HepG2 (cell line): ENCODE measurements at regions not wholly inside any gene's neighbourhood (a gene's known extent, or its start where the extent isn't known, plus 50 kb on each side); places are given as distances from the start of the nearest gene placed in this dataset.

Experiments used
- AKAP8 ChIP-seq: sonication (generic); formaldehyde crosslinking; IDR thresholded peaks from 2 replicates; pipeline ENCODE4 v1.5.1; 2020; ENCODE audit warnings: mild to moderate bottlenecking, missing genetic modification reagents
- EZH2 ChIP-seq: conservative IDR thresholded peaks from 2 replicates; pipeline ENCODE4 v1.6.1; 2012; ENCODE audit warnings: mild to moderate bottlenecking, low read depth, low read length, moderate library complexity
- HNRNPL ChIP-seq: fragments of 200-400 bp; formaldehyde crosslinking; IDR thresholded peaks from 2 replicates; pipeline ENCODE4 v1.6.1; 2017; ENCODE audit warnings: mild to moderate bottlenecking, low read depth, low read length
- JUNB ChIP-seq: sonication (generic); formaldehyde crosslinking; IDR thresholded peaks from 2 replicates; pipeline ENCODE4 v1.8.0; 2022; ENCODE audit warnings: missing genetic modification reagents, mild to moderate bottlenecking, borderline replicate concordance
- NCOR1 ChIP-seq: fragments of 200-600 bp; sonication (generic); IDR thresholded peaks from 2 replicates; pipeline ENCODE4 v1.7.0; 2017; ENCODE audit warnings: antibody characterized with exemption, low read length, borderline replicate concordance
- NFYC ChIP-seq: IDR thresholded peaks from 2 replicates; pipeline ENCODE4 v1.6.1; 2016; ENCODE audit warnings: missing genetic modification reagents, missing compliant biosample characterization
- POLR2G ChIP-seq: fragments of 200-400 bp; formaldehyde crosslinking; IDR thresholded peaks from 2 replicates; pipeline ENCODE4 v1.6.1; 2018; ENCODE audit warnings: mild to moderate bottlenecking, low read depth, low read length, moderate library complexity
- SRY ChIP-seq: sonication (generic); formaldehyde crosslinking; IDR thresholded peaks from 2 replicates; pipeline ENCODE4 v1.8.0; 2022; ENCODE audit warnings: mild to moderate bottlenecking, missing genetic modification reagents
- TARDBP ChIP-seq: sonication (generic); formaldehyde crosslinking; IDR thresholded peaks from 2 replicates; pipeline ENCODE4 v1.8.0; 2022; ENCODE audit warnings: mild to moderate bottlenecking, missing genetic modification reagents
- ZC3H4 ChIP-seq: sonication (generic); formaldehyde crosslinking; IDR thresholded peaks from 2 replicates; pipeline ENCODE4 v1.4.0; 2020; ENCODE audit warnings: missing genetic modification reagents, borderline replicate concordance
- TF ChIP-seq, protein P1 (sequence below): sonication (generic); formaldehyde crosslinking; IDR thresholded peaks from 2 replicates; pipeline ENCODE4 v1.5.0; 2020; ENCODE audit warnings: mild to moderate bottlenecking, missing genetic modification reagents, moderate library complexity
- TF ChIP-seq, protein P2 (sequence below): sonication (generic); IDR thresholded peaks from 2 replicates; pipeline ENCODE4 v1.6.1; 2016; ENCODE audit warnings: low read depth, borderline replicate concordance

DNA sequence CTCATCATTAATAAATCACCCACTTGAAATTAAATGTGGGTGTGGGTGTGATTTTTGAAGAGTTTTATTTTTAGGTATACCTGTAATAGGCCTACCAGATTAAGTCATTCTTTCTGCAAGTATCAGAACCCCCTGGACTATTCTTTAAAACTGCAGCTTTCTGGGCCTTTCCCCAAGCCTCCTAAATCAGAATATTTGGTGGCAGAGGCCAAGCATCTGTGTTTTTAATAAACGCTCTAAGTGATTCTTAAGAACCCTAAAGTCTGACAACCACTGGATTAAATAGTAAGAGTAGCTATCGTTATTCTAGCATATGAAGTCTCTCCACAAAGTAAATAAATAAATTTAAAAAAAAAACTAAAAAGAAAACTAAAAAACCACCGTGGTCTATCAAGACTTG, 703.0 kb upstream of the NRP1 start:
- TF ChIP-seq NCOR1 (no peak), ZC3H4 (CRISPR knock-in tag) (no peak), TARDBP (CRISPR knock-in tag) (no peak), JUNB (CRISPR knock-in tag) (no peak), SRY (CRISPR knock-in tag) (no peak), HNRNPL (no peak), NFYC (CRISPR knock-in tag) (no peak), EZH2 (no peak), POLR2G (no peak), AKAP8 (CRISPR knock-in tag) (no peak)
- TF ChIP-seq, protein P1, sequence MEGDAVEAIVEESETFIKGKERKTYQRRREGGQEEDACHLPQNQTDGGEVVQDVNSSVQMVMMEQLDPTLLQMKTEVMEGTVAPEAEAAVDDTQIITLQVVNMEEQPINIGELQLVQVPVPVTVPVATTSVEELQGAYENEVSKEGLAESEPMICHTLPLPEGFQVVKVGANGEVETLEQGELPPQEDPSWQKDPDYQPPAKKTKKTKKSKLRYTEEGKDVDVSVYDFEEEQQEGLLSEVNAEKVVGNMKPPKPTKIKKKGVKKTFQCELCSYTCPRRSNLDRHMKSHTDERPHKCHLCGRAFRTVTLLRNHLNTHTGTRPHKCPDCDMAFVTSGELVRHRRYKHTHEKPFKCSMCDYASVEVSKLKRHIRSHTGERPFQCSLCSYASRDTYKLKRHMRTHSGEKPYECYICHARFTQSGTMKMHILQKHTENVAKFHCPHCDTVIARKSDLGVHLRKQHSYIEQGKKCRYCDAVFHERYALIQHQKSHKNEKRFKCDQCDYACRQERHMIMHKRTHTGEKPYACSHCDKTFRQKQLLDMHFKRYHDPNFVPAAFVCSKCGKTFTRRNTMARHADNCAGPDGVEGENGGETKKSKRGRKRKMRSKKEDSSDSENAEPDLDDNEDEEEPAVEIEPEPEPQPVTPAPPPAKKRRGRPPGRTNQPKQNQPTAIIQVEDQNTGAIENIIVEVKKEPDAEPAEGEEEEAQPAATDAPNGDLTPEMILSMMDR (CRISPR knock-in tag) = no peak
- TF ChIP-seq, protein P2, sequence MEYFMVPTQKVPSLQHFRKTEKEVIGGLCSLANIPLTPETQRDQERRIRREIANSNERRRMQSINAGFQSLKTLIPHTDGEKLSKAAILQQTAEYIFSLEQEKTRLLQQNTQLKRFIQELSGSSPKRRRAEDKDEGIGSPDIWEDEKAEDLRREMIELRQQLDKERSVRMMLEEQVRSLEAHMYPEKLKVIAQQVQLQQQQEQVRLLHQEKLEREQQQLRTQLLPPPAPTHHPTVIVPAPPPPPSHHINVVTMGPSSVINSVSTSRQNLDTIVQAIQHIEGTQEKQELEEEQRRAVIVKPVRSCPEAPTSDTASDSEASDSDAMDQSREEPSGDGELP = no peak
